ENCODE measurements at regions not wholly inside any gene's neighbourhood (a gene's known extent, or its start where the extent isn't known, plus 50 kb on each side); places are given as distances from the start of the nearest gene placed in this dataset.

- TF ChIP-seq, protein P1, sequence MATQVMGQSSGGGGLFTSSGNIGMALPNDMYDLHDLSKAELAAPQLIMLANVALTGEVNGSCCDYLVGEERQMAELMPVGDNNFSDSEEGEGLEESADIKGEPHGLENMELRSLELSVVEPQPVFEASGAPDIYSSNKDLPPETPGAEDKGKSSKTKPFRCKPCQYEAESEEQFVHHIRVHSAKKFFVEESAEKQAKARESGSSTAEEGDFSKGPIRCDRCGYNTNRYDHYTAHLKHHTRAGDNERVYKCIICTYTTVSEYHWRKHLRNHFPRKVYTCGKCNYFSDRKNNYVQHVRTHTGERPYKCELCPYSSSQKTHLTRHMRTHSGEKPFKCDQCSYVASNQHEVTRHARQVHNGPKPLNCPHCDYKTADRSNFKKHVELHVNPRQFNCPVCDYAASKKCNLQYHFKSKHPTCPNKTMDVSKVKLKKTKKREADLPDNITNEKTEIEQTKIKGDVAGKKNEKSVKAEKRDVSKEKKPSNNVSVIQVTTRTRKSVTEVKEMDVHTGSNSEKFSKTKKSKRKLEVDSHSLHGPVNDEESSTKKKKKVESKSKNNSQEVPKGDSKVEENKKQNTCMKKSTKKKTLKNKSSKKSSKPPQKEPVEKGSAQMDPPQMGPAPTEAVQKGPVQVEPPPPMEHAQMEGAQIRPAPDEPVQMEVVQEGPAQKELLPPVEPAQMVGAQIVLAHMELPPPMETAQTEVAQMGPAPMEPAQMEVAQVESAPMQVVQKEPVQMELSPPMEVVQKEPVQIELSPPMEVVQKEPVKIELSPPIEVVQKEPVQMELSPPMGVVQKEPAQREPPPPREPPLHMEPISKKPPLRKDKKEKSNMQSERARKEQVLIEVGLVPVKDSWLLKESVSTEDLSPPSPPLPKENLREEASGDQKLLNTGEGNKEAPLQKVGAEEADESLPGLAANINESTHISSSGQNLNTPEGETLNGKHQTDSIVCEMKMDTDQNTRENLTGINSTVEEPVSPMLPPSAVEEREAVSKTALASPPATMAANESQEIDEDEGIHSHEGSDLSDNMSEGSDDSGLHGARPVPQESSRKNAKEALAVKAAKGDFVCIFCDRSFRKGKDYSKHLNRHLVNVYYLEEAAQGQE (IDR thresholded peaks at IDR 0.05; ENCODE audit: low read depth, low read length), result no peak
- TF ChIP-seq FOXK2 (IDR thresholded peaks at IDR 0.05) (no peak), SIN3A (IDR thresholded peaks at IDR 0.05; ENCODE audit: low read depth, low read length) (no peak), RBBP5 (conservative IDR thresholded peaks at IDR 0.05) (no peak), TAF1 (IDR thresholded peaks at IDR 0.05; ENCODE audit: borderline replicate concordance, low read depth, low read length) (no peak), ZSCAN29 (IDR thresholded peaks at IDR 0.05) (no peak), CHD2 (IDR thresholded peaks at IDR 0.05; ENCODE audit: borderline replicate concordance, low read depth, low read length) (no peak), SUPT20H (IDR thresholded peaks at IDR 0.05; ENCODE audit: borderline replicate concordance, control insufficient read depth, low read depth, low read length) (no peak)
- TF ChIP-seq, protein P2, sequence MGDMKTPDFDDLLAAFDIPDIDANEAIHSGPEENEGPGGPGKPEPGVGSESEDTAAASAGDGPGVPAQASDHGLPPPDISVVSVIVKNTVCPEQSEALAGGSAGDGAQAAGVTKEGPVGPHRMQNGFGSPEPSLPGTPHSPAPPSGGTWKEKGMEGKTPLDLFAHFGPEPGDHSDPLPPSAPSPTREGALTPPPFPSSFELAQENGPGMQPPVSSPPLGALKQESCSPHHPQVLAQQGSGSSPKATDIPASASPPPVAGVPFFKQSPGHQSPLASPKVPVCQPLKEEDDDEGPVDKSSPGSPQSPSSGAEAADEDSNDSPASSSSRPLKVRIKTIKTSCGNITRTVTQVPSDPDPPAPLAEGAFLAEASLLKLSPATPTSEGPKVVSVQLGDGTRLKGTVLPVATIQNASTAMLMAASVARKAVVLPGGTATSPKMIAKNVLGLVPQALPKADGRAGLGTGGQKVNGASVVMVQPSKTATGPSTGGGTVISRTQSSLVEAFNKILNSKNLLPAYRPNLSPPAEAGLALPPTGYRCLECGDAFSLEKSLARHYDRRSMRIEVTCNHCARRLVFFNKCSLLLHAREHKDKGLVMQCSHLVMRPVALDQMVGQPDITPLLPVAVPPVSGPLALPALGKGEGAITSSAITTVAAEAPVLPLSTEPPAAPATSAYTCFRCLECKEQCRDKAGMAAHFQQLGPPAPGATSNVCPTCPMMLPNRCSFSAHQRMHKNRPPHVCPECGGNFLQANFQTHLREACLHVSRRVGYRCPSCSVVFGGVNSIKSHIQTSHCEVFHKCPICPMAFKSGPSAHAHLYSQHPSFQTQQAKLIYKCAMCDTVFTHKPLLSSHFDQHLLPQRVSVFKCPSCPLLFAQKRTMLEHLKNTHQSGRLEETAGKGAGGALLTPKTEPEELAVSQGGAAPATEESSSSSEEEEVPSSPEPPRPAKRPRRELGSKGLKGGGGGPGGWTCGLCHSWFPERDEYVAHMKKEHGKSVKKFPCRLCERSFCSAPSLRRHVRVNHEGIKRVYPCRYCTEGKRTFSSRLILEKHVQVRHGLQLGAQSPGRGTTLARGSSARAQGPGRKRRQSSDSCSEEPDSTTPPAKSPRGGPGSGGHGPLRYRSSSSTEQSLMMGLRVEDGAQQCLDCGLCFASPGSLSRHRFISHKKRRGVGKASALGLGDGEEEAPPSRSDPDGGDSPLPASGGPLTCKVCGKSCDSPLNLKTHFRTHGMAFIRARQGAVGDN (IDR thresholded peaks at IDR 0.05), result no peak
Observed at GRCh38 chr6:121971931-121972335, 427.5 kb upstream of the HSF2 start (continued).

Data from GM12878 (cell line).